ENCODE measurements at regions not wholly inside any gene's neighbourhood (a gene's known extent, or its start where the extent isn't known, plus 50 kb on each side); places are given as distances from the start of the nearest gene placed in this dataset.

GRCh38 chr16:59122262-59122537, 388.1 kb upstream of the GOT2 start:
- POLR2A ChIA-PET = no interaction called here
- Histone ChIP-seq H3K4me1 (ENCODE audit: control insufficient read depth, insufficient read depth, low read length) (no peaks in the 10 kb centered on the region), H3K27me3 (ENCODE audit: control insufficient read depth, insufficient read depth, low read length) (no peaks in the 10 kb centered on the region), H3K27ac (ENCODE audit: low read length) (no peak overlapping the region), H3K36me3 (ENCODE audit: control insufficient read depth, insufficient read depth, low read length) (no peaks in the 10 kb centered on the region), H3K9me3 (ENCODE audit: control insufficient read depth, insufficient read depth, low read depth, low read length) (no peaks in the 10 kb centered on the region), H3K4me3 (ENCODE audit: low read depth in 2 of 2, low read length in 2 of 2) (no peak overlapping the region)
- TF ChIP-seq POLR2AphosphoS5 (IDR thresholded peaks at IDR 0.05; ENCODE audit: low read depth, low read length) (no peak), TCF7L2 (IDR thresholded peaks at IDR 0.05; ENCODE audit: low read depth, low read length) (no peak), CTCF (IDR thresholded peaks at IDR 0.05) (no peak), SIN3A (IDR thresholded peaks at IDR 0.05; ENCODE audit: borderline replicate concordance, insufficient read depth, low read depth, low read length) (no peak)
- TF ChIP-seq, protein P1, sequence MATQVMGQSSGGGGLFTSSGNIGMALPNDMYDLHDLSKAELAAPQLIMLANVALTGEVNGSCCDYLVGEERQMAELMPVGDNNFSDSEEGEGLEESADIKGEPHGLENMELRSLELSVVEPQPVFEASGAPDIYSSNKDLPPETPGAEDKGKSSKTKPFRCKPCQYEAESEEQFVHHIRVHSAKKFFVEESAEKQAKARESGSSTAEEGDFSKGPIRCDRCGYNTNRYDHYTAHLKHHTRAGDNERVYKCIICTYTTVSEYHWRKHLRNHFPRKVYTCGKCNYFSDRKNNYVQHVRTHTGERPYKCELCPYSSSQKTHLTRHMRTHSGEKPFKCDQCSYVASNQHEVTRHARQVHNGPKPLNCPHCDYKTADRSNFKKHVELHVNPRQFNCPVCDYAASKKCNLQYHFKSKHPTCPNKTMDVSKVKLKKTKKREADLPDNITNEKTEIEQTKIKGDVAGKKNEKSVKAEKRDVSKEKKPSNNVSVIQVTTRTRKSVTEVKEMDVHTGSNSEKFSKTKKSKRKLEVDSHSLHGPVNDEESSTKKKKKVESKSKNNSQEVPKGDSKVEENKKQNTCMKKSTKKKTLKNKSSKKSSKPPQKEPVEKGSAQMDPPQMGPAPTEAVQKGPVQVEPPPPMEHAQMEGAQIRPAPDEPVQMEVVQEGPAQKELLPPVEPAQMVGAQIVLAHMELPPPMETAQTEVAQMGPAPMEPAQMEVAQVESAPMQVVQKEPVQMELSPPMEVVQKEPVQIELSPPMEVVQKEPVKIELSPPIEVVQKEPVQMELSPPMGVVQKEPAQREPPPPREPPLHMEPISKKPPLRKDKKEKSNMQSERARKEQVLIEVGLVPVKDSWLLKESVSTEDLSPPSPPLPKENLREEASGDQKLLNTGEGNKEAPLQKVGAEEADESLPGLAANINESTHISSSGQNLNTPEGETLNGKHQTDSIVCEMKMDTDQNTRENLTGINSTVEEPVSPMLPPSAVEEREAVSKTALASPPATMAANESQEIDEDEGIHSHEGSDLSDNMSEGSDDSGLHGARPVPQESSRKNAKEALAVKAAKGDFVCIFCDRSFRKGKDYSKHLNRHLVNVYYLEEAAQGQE (IDR thresholded peaks at IDR 0.05; ENCODE audit: insufficient read depth in 1 of 2, low read depth in 2 of 2, low read length in 1 of 2) = no peak
- intact Hi-C loops (cut with micrococcal nuclease; ENCODE audit: unreplicated experiment) = no loop called here
- no TSS peak for BruUV-seq (replicated peaks)
- CTCF ChIA-PET = no interaction called here
- DNase-seq (ENCODE audit: low read depth, low spot score) (no peak), ATAC-seq (no peak)
- in situ Hi-C loops (cut with HindIII; ENCODE audit: low pct_unique_long_range_greater_than_20kb, low sequenced_read_pairs) = no loop called here

DNA sequence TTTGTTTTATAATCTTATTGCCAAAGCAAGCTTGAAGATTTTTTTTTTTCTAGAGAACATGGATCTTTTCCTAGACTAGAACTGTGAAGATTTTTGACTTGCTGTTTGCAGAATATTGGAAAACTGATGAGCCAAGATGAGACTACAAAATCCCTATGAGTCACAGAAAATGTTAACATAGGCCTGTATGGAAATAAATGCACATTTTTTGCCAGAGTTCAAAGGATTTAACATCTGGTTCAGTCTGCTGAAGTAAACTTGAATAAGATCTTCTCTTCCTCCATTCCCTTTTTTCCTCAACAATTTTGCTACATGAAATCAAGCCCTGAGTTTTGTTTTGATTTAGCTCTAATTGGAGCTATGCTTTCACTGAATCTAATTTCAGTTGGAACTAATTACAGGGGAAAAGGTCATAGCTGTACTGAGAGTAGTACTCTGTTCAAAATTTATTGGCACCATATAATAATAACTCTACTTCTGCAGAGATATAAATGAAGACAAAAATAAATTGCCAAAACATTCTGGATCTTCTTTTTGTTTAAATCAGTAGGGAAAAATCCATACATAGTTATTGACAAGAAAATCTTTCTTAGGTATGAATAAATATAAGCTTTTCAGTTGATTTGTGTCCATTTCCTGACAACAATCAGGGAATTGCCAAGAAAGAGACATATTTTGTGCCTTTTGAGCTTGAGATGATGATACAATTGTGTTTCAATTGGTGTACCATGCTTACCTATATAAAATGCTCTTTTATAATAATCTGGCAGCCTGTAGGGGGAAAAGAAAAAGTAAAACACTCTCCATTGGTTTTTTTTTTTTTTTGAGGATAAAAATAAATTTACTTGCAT, 387.5 kb upstream of the GOT2 start:
- Histone ChIP-seq H3K36me3 (ENCODE audit: control insufficient read depth, insufficient read depth, low read length) (no peaks in the 10 kb centered on the region), H3K4me3 (ENCODE audit: low read depth in 2 of 2, low read length in 2 of 2) (no peak overlapping the region), H3K4me1 (ENCODE audit: control insufficient read depth, insufficient read depth, low read length) (no peaks in the 10 kb centered on the region), H3K9me3 (ENCODE audit: control insufficient read depth, insufficient read depth, low read depth, low read length) (no peaks in the 10 kb centered on the region), H3K27ac (ENCODE audit: low read length) (no peak overlapping the region), H3K27me3 (ENCODE audit: control insufficient read depth, insufficient read depth, low read length) (no peaks in the 10 kb centered on the region)
- TF ChIP-seq SIN3A (IDR thresholded peaks at IDR 0.05; ENCODE audit: borderline replicate concordance, insufficient read depth, low read depth, low read length) (no peak), CTCF (IDR thresholded peaks at IDR 0.05) (no peak), POLR2AphosphoS5 (IDR thresholded peaks at IDR 0.05; ENCODE audit: low read depth, low read length) (no peak), TCF7L2 (IDR thresholded peaks at IDR 0.05; ENCODE audit: low read depth, low read length) (no peak)
- TF ChIP-seq, protein P1 (IDR thresholded peaks at IDR 0.05; ENCODE audit: insufficient read depth in 1 of 2, low read depth in 2 of 2, low read length in 1 of 2) = no peak
- BruUV-seq (replicated peaks) = no TSS peak
- intact Hi-C loops (cut with micrococcal nuclease; ENCODE audit: unreplicated experiment) (no loop called here), in situ Hi-C loops (cut with HindIII; ENCODE audit: low pct_unique_long_range_greater_than_20kb, low sequenced_read_pairs) (no loop called here)
- ATAC-seq (no peak), DNase-seq (ENCODE audit: low read depth, low spot score) (no peak)
- ChIA-PET POLR2A (no interaction called here), CTCF (no interaction called here)

Measured in Panc1 (cell line).